ENCODE measurements at regions not wholly inside any gene's neighbourhood (a gene's known extent, or its start where the extent isn't known, plus 50 kb on each side); places are given as distances from the start of the nearest gene placed in this dataset.

DNA sequence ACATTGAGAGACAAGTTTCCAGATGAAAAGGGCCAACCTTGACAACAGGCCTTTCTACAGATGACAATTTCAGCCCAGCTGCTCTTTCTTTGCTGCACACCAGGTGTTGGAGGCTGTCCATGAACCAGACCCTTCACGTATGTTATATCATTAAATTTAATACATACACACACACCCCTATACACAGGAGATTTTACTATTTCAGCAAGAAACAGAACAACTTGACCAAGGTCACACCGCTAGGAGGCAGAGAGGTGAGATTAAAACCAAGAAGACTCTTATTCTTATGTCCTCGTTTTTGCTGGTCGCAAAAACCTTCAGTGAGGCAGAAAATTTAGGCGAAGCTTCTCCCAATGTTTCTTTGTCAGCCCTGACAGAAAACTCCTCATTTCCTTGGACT, 1585.9 kb downstream of the AACS start (continued):
- no peak for TF ChIP-seq JUN (IDR thresholded peaks at IDR 0.05; ENCODE audit: low read depth, low read length)
- TF ChIP-seq ASH2L (IDR thresholded peaks at IDR 0.05; ENCODE audit: low read length), result no peak
